ENCODE measurements at regions not wholly inside any gene's neighbourhood (a gene's known extent, or its start where the extent isn't known, plus 50 kb on each side); places are given as distances from the start of the nearest gene placed in this dataset.

GRCh38 chr5:124990723-124991122, 244.3 kb upstream of the ZNF608 start:
- TF ChIP-seq CTCF (conservative IDR thresholded peaks at IDR 0.05), result no peak
- no peak overlapping the region for H3K27ac ChIP-seq

GRCh38 chr5:124995421-124995820, 249.0 kb upstream of the ZNF608 start:
- H3K27ac ChIP-seq, result peak overlapping the region; percentile 81

GRCh38 chr5:124996023-124996763, 249.8 kb upstream of the ZNF608 start:
- TF ChIP-seq CTCF (conservative IDR thresholded peaks at IDR 0.05), result no peak
- H3K27ac ChIP-seq, result peak overlapping the region; percentile 81

More at GRCh38 chr5:124995421-124995820, 249.0 kb upstream of the ZNF608 start:
- no peak for TF ChIP-seq CTCF (conservative IDR thresholded peaks at IDR 0.05)

GRCh38 chr5:124996764-124997077, 250.3 kb upstream of the ZNF608 start:
- TF ChIP-seq CTCF (conservative IDR thresholded peaks at IDR 0.05), result no peak
- H3K27ac ChIP-seq, result peak overlapping the region; percentile 81

GRCh38 chr5:124997186-124997893, 250.9 kb upstream of the ZNF608 start:
- no peak for TF ChIP-seq CTCF (conservative IDR thresholded peaks at IDR 0.05)
- H3K27ac ChIP-seq, result peak overlapping the region; percentile 81

GRCh38 chr5:124998520-124998919, 252.1 kb upstream of the ZNF608 start:
- no peak for TF ChIP-seq CTCF (conservative IDR thresholded peaks at IDR 0.05)
- H3K27ac ChIP-seq, result peak overlapping the region; percentile 81

GRCh38 chr5:125002727-125003598, 256.5 kb upstream of the ZNF608 start:
- TF ChIP-seq CTCF (conservative IDR thresholded peaks at IDR 0.05), result no peak
- peak overlapping the region; percentile 70; the same call in 1 of the 2 replicates for H3K27ac ChIP-seq

Measured in VCaP (cell line).